Upper lobe of right lung (tissue), 1 donor: ENCODE measurements at regions not wholly inside any gene's neighbourhood (a gene's known extent, or its start where the extent isn't known, plus 50 kb on each side); places are given as distances from the start of the nearest gene placed in this dataset.

Experiments used
- ATAC-seq: fragments of 200-7000 bp; cut with Tn5 transposase; one replicate; pipeline ENCODE4 v1.9.1; 2020; ENCODE audit warnings: mild to moderate bottlenecking, moderate library complexity
- DNase-seq: peaks from one replicate; pipeline ENCODE4 v3.0.0-alpha.2; 2020
- H3K27ac ChIP-seq: fragments of 200-600 bp; one replicate; pipeline ENCODE4 v1.8.0; 2022
- H3K27me3 ChIP-seq: fragments of 200-600 bp; one replicate; pipeline ENCODE4 v1.8.0; 2022; ENCODE audit warnings: mild to moderate bottlenecking
- H3K36me3 ChIP-seq: fragments of 200-600 bp; one replicate; pipeline ENCODE4 v1.8.0; 2022
- H3K4me1 ChIP-seq: fragments of 200-600 bp; one replicate; pipeline ENCODE4 v1.8.0; 2022
- H3K4me3 ChIP-seq: fragments of 200-600 bp; one replicate; pipeline ENCODE4 v1.8.0; 2022; ENCODE audit warnings: mild to moderate bottlenecking
- H3K9me3 ChIP-seq: fragments of 200-600 bp; one replicate; pipeline ENCODE4 v1.8.0; 2022
- CTCF ChIP-seq: fragments of 200-600 bp; IDR thresholded peaks from one replicate; pipeline ENCODE4 v1.8.0; 2022; ENCODE audit warnings: antibody characterized with exemption
- intact Hi-C: fragments of 100-400 bp; cut with DNase I; formaldehyde crosslinking; loops from one replicate; pipeline ENCODE4 v1.11.0; 2022
- donor health status: DM: no; HTN: yes; CAD: no; lungs with severe emphysema.

GRCh38 chrX:8304668-8305067 is 133.6 kb upstream of the VCX2 start:
- no peak for ATAC-seq
- TF ChIP-seq CTCF, result no peak
- Histone ChIP-seq H3K36me3 (no peaks in the 10 kb centered on the region), H3K4me1 (no peaks in the 10 kb centered on the region), H3K27ac (no peak overlapping the region), H3K9me3 (no peaks in the 10 kb centered on the region), H3K4me3 (no peak overlapping the region), H3K27me3 (no peaks in the 10 kb centered on the region)
- intact Hi-C loops, result no loop called here
- DNase-seq, result no peak

GRCh38 chrX:8305350-8305749 is 134.3 kb upstream of the VCX2 start:
- Histone ChIP-seq H3K27me3 (no peaks in the 10 kb centered on the region), H3K36me3 (no peaks in the 10 kb centered on the region), H3K27ac (no peak overlapping the region), H3K4me3 (no peak overlapping the region), H3K9me3 (no peaks in the 10 kb centered on the region), H3K4me1 (no peaks in the 10 kb centered on the region)
- intact Hi-C loops, result no loop called here
- no peak for TF ChIP-seq CTCF
- DNase-seq (no peak), ATAC-seq (no peak)

- Histone ChIP-seq H3K27me3 (no peaks in the 10 kb centered on the region), H3K27ac (no peak overlapping the region), H3K4me1 (no peaks in the 10 kb centered on the region), H3K36me3 (no peaks in the 10 kb centered on the region), H3K4me3 (no peak overlapping the region), H3K9me3 (no peaks in the 10 kb centered on the region)
- no peak for TF ChIP-seq CTCF
- ATAC-seq, result no peak
- DNase-seq, result no peak
- intact Hi-C loops, result no loop called here
Measured at GRCh38 chrX:8306291-8306925, 135.3 kb upstream of the VCX2 start.

- no peaks in the 10 kb centered on the region for H3K4me1 ChIP-seq
- H3K27ac ChIP-seq, result no peak overlapping the region
- no peak for TF ChIP-seq CTCF
- DNase-seq (no peak), ATAC-seq (no peak)
- H3K9me3 ChIP-seq, result no peaks in the 10 kb centered on the region
- no peak overlapping the region for H3K4me3 ChIP-seq
- intact Hi-C loops, result no loop called here
- no peaks in the 10 kb centered on the region for H3K36me3 ChIP-seq
- H3K27me3 ChIP-seq, result no peaks in the 10 kb centered on the region
Measured at GRCh38 chrX:8310409-8310808, 139.3 kb upstream of the VCX2 start.

GRCh38 chrX:8313844-8314243 is 142.8 kb upstream of the VCX2 start:
- no peak overlapping the region for H3K4me3 ChIP-seq
- intact Hi-C loops, result no loop called here
- no peak for TF ChIP-seq CTCF
- H3K27me3 ChIP-seq, result no peaks in the 10 kb centered on the region
- no peaks in the 10 kb centered on the region for H3K4me1 ChIP-seq
- H3K36me3 ChIP-seq, result no peaks in the 10 kb centered on the region
- no peaks in the 10 kb centered on the region for H3K9me3 ChIP-seq
- no peak overlapping the region for H3K27ac ChIP-seq
- ATAC-seq, result no peak
- no peak for DNase-seq

GRCh38 chrX:8314881-8315280 is 143.8 kb upstream of the VCX2 start:
- no peak overlapping the region for H3K27ac ChIP-seq
- ATAC-seq, result no peak
- H3K4me3 ChIP-seq, result no peak overlapping the region
- H3K36me3 ChIP-seq, result no peaks in the 10 kb centered on the region
- intact Hi-C loops, result no loop called here
- H3K9me3 ChIP-seq, result no peaks in the 10 kb centered on the region
- H3K27me3 ChIP-seq, result no peaks in the 10 kb centered on the region
- DNase-seq, result no peak
- TF ChIP-seq CTCF, result no peak
- no peaks in the 10 kb centered on the region for H3K4me1 ChIP-seq
